NCI-H2029 (cell line): ENCODE measurements at regions not wholly inside any gene's neighbourhood (a gene's known extent, or its start where the extent isn't known, plus 50 kb on each side); places are given as distances from the start of the nearest gene placed in this dataset.
"Not testable (repeated sequence)": the region's sequence is repeated elsewhere in the genome, so short reads cannot be mapped to it uniquely, and the experiment has no call there.

Experiments used
- DNase-seq: peaks from one replicate; lab custom pipeline; 2025; lab: John Stamatoyannopoulos, UW

GRCh38 chr17:27209316-27209715 lies 84.6 kb upstream of the WSB1 start:
- DNase-seq = no peak

GRCh38 chr17:27210809-27211208 lies 83.1 kb upstream of the WSB1 start:
- not testable (repeated sequence) for DNase-seq

GRCh38 chr17:27216836-27217235 lies 77.1 kb upstream of the WSB1 start:
- no peak for DNase-seq

GRCh38 chr17:27217631-27218030 lies 76.3 kb upstream of the WSB1 start:
- DNase-seq = no peak

GRCh38 chr17:27218041-27218440 lies 75.9 kb upstream of the WSB1 start:
- DNase-seq = no peak

- no peak for DNase-seq
These were observed 75.0 kb upstream of the WSB1 start for GRCh38 chr17:27218719-27219488.

- no peak for DNase-seq
These were observed 71.4 kb upstream of the WSB1 start for GRCh38 chr17:27222515-27222914.

GRCh38 chr17:27224526-27225315 lies 69.2 kb upstream of the WSB1 start:
- DNase-seq = no peak

- no peak for DNase-seq
These were observed 67.2 kb upstream of the WSB1 start for GRCh38 chr17:27226611-27227230.

- DNase-seq = no peak
These were observed 62.9 kb upstream of the WSB1 start for GRCh38 chr17:27230996-27231395.

- DNase-seq = no peak
These were observed 61.6 kb upstream of the WSB1 start for GRCh38 chr17:27232328-27232727.

GRCh38 chr17:27233059-27233458 lies 60.9 kb upstream of the WSB1 start:
- DNase-seq = no peak

GRCh38 chr17:27233776-27234175 lies 60.1 kb upstream of the WSB1 start:
- DNase-seq = no peak

- DNase-seq = peak; percentile 17
These were observed 57.1 kb upstream of the WSB1 start for GRCh38 chr17:27236717-27237315.

- no peak for DNase-seq
These were observed 56.0 kb upstream of the WSB1 start for GRCh38 chr17:27237890-27238289.

- DNase-seq = no peak
These were observed 54.9 kb upstream of the WSB1 start for GRCh38 chr17:27239046-27239445.

- DNase-seq = no peak
These were observed 54.3 kb upstream of the WSB1 start for GRCh38 chr17:27239584-27239983.

- DNase-seq = no peak
These were observed 53.7 kb upstream of the WSB1 start for GRCh38 chr17:27240086-27240801.

- DNase-seq = no peak
These were observed 53.1 kb upstream of the WSB1 start for GRCh38 chr17:27240802-27241155.

- DNase-seq = no peak
These were observed 52.5 kb upstream of the WSB1 start for GRCh38 chr17:27241346-27241946.

GRCh38 chr17:27242951-27243350 lies 51.0 kb upstream of the WSB1 start:
- DNase-seq = no peak

GRCh38 chr17:27244011-27244410 lies 49.9 kb upstream of the WSB1 start:
- DNase-seq = no peak
